Spleen (tissue), 11 donors: ENCODE measurements at regions not wholly inside any gene's neighbourhood (a gene's known extent, or its start where the extent isn't known, plus 50 kb on each side); places are given as distances from the start of the nearest gene placed in this dataset.

ENCODE experiments used
- DNase-seq: peaks from one replicate; pipeline ENCODE4 v3.0.0-alpha.2; 2020
- H3K27ac ChIP-seq, 8 donors: fragments of 200-600 bp; sonication (generic) in 7 of 8; 1 replicate in 4 of 8; 2 replicates in 4 of 8; pipeline versions ENCODE4 v1.5.0 to v1.8.0; 2016 to 2021; ENCODE audit warnings: inconsistent platforms in 4 of 8, mild to moderate bottlenecking in 4 of 8, moderate library complexity in 1 of 8
- H3K27me3 ChIP-seq, 7 donors: fragments of 200-600 bp; sonication (generic) in 6 of 7; replicated peaks in 1 of 7; 1 replicate in 4 of 7; 2 replicates in 3 of 7; pipeline versions ENCODE4 v1.5.0 to v1.8.0; 2016 to 2021; ENCODE audit warnings: inconsistent platforms in 3 of 7, mild to moderate bottlenecking in 1 of 7
- H3K36me3 ChIP-seq, 6 donors: fragments of 200-600 bp; sonication (generic) in 5 of 6; 1 replicate in 4 of 6; 2 replicates in 2 of 6; pipeline versions ENCODE4 v1.5.0 to v1.8.0; 2016 to 2021; ENCODE audit warnings: inconsistent platforms in 2 of 6
- H3K4me1 ChIP-seq, 6 donors: fragments of 200-600 bp; sonication (generic) in 5 of 6; 1 replicate in 3 of 6; 2 replicates in 3 of 6; pipeline versions ENCODE4 v1.5.0 to v1.8.0; 2016 to 2021; ENCODE audit warnings: inconsistent platforms in 3 of 6
- H3K4me3 ChIP-seq, 8 donors: fragments of 200-600 bp; sonication (generic) in 7 of 8; 1 replicate in 4 of 8; 2 replicates in 4 of 8; pipeline versions ENCODE4 v1.5.0 to v1.8.0; 2016 to 2021; ENCODE audit warnings: inconsistent platforms in 4 of 8, mild to moderate bottlenecking in 4 of 8, moderate library complexity in 2 of 8
- H3K9me3 ChIP-seq, 8 donors: fragments of 200-600 bp; sonication (generic) in 7 of 8; 1 replicate in 4 of 8; 2 replicates in 4 of 8; pipeline versions ENCODE4 v1.5.0 to v1.8.0; 2016 to 2021; ENCODE audit warnings: inconsistent platforms in 4 of 8
- CTCF ChIP-seq, 11 experiments: fragments of 200-600 bp in 7 of 11; fragments of 450-650 bp in 4 of 11; sonication (generic) in 4 of 11; IDR thresholded peaks in 8 of 11; conservative IDR thresholded peaks in 3 of 11; 1 replicate in 7 of 11; 2 replicates in 4 of 11; pipeline versions ENCODE4 v1.4.0 to v1.8.0; 2016 to 2021; ENCODE audit warnings: antibody characterized with exemption in 11 of 11, inconsistent platforms in 4 of 11, mild to moderate bottlenecking in 1 of 11
- POLR2A ChIP-seq, 3 donors: fragments of 450-650 bp; IDR thresholded peaks; one replicate each; pipeline ENCODE4 v1.5.1; 2017; ENCODE audit warnings: antibody characterized with exemption in 3 of 3, mild to moderate bottlenecking in 1 of 3
- POLR2AphosphoS5 ChIP-seq, 3 donors: sonication (generic); formaldehyde crosslinking; IDR thresholded peaks; one replicate each; pipeline ENCODE4 v1.5.1; 2017; ENCODE audit warnings: antibody characterized with exemption in 3 of 3
- WGBS, 5 donors: extraction: QIAGEN DNeasy Blood & Tissue Kit in 3 of 5; methylation state at CpG; one replicate each; pipeline versions ENCODE4 v1.1.5 to v1.1.7; 2013 to 2018; 5-methylcytosine and 5-hydroxymethylcytosine counted together
- intact Hi-C: fragments of 100-400 bp; cut with DNase I; formaldehyde crosslinking; loops from one replicate; pipeline ENCODE4 v1.15.0; 2023; ENCODE audit warnings: low total_unique reads
- donor health status: healthy with polysubstance abuse.
- donor health status: DM: no; HTN: no; CAD: no; lungs with moderate emphysema.
- donor health status: DM: no; HTN: no; CAD: no.
- donor health status: Bipolar disorder and iron deficiency.
- donor health status: healthy.
- donor health status: DM: no; HTN: no; CAD: no.
- donor health status: DM: yes; HTN: yes; CAD: no.

GRCh38 chr9:11892401-11892800 is 800.8 kb upstream of the TYRP1 start:
- no peak for DNase-seq
- Histone ChIP-seq H3K4me1 (no peaks in the 10 kb centered on the region), H3K27ac (no peak overlapping the region), H3K36me3 (no peaks in the 10 kb centered on the region), H3K27me3 (no peaks in the 10 kb centered on the region), H3K4me3 (no peak overlapping the region), H3K9me3 (peaks cover 0 to 48% (median 14%) of the 10 kb centered on the region in 8 donors)
- WGBS, 5 donors: 43 to 85% (median 56%) methylated on average over 1 of the region's 1 CpG
- TF ChIP-seq CTCF (IDR thresholded peaks at IDR 0.05 in 8 of 11, conservative IDR thresholded peaks at IDR 0.05 in 3 of 11) (no peak), POLR2A (IDR thresholded peaks at IDR 0.05) (no peak), POLR2AphosphoS5 (IDR thresholded peaks at IDR 0.05) (no peak)
- intact Hi-C loops: no loop called here

- Histone ChIP-seq H3K4me1 (no peaks in the 10 kb centered on the region), H3K9me3 (peaks cover 0 to 48% (median 14%) of the 10 kb centered on the region in 8 donors), H3K4me3 (no peak overlapping the region), H3K27me3 (no peaks in the 10 kb centered on the region), H3K27ac (no peak overlapping the region), H3K36me3 (no peaks in the 10 kb centered on the region)
- intact Hi-C loops: no loop called here
- no peak for DNase-seq
- no peak for TF ChIP-seq POLR2AphosphoS5 (IDR thresholded peaks at IDR 0.05)
- no peak for TF ChIP-seq CTCF (IDR thresholded peaks at IDR 0.05 in 8 of 11, conservative IDR thresholded peaks at IDR 0.05 in 3 of 11)
- TF ChIP-seq POLR2A (IDR thresholded peaks at IDR 0.05): no peak
These were observed 799.9 kb upstream of the TYRP1 start for GRCh38 chr9:11893331-11893730.

- Histone ChIP-seq H3K27ac (no peak overlapping the region), H3K9me3 (peaks cover 0 to 48% (median 14%) of the 10 kb centered on the region in 8 donors), H3K27me3 (no peaks in the 10 kb centered on the region), H3K36me3 (no peaks in the 10 kb centered on the region), H3K4me3 (no peak overlapping the region), H3K4me1 (no peaks in the 10 kb centered on the region)
- 76 to 94% (median 83%) methylated on average over 1 of the region's 1 CpG for WGBS, 5 donors
- TF ChIP-seq CTCF (IDR thresholded peaks at IDR 0.05 in 8 of 11, conservative IDR thresholded peaks at IDR 0.05 in 3 of 11): no peak
- no peak for TF ChIP-seq POLR2A (IDR thresholded peaks at IDR 0.05)
- no peak for TF ChIP-seq POLR2AphosphoS5 (IDR thresholded peaks at IDR 0.05)
- intact Hi-C loops: no loop called here
- DNase-seq: no peak
These were observed 799.0 kb upstream of the TYRP1 start for GRCh38 chr9:11894136-11894535.

- H3K27me3 ChIP-seq: no peaks in the 10 kb centered on the region
- DNase-seq: no peak
- no peak overlapping the region for H3K4me3 ChIP-seq
- 47 to 77% (median 58%) methylated on average over 1 of the region's 1 CpG for WGBS, 5 donors
- peaks cover 0 to 14% (median 3%) of the 10 kb centered on the region in 8 donors for H3K9me3 ChIP-seq
- H3K36me3 ChIP-seq: no peaks in the 10 kb centered on the region
- TF ChIP-seq POLR2A (IDR thresholded peaks at IDR 0.05) (no peak), POLR2AphosphoS5 (IDR thresholded peaks at IDR 0.05) (no peak), CTCF (IDR thresholded peaks at IDR 0.05 in 8 of 11, conservative IDR thresholded peaks at IDR 0.05 in 3 of 11) (no peak)
- H3K4me1 ChIP-seq: no peaks in the 10 kb centered on the region
- intact Hi-C loops: no loop called here
- H3K27ac ChIP-seq: no peak overlapping the region
These were observed 790.6 kb upstream of the TYRP1 start for GRCh38 chr9:11902610-11903009.
